Hematopoietic multipotent progenitor cell treated with erythropoietin and hydrocortisone succinate and interleukin-3 and kit ligand, for 4 days (in vitro differentiated cells): ENCODE measurements at regions not wholly inside any gene's neighbourhood (a gene's known extent, or its start where the extent isn't known, plus 50 kb on each side); places are given as distances from the start of the nearest gene placed in this dataset.

Experiments used
- DNase-seq: peaks from one replicate; pipeline ENCODE4 v3.0.0-alpha.2; 2015

DNA sequence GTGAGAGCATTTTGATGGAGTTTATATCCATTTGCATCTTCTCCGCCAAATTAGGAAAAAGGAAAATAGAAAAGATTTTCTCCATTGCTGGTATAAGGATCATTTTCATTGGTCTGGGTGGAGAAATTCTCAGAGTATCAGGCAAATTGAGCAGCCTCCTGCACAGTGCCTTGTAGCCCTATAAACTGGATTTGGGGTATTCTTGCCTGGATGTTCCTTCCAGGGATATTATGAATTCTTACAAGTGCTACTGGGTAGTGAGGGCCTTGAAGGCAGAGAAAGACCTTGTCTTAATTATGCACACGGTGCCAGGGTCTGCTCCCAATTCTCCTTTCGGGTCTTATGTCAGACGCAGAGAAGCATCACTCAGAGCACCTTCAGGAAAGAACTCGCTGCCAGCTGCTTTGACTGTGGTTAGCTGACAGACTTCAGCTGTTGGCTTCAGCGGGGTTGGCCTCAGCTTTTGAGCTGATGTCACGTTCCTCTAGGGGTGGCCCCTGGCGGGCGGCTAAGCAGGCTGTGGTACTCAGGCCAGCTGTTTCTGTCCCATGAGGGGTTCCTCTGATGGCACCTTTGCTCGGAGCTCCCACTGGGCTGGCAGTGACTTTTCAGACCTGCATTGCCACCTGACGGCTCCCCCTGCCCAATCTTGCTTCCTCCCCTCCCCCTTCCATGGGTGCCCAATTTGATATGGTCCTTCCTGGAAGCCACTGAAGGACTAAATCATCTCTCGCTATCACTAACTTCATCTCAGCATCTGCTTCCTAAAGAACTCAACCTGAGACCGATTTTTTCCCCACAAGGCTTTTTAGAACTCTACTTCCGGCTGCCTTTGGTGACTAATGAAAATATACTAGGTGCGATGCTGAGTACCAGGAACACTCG, 519.5 kb downstream of the BCOR start:
- DNase-seq: peak; percentile 61

DNA sequence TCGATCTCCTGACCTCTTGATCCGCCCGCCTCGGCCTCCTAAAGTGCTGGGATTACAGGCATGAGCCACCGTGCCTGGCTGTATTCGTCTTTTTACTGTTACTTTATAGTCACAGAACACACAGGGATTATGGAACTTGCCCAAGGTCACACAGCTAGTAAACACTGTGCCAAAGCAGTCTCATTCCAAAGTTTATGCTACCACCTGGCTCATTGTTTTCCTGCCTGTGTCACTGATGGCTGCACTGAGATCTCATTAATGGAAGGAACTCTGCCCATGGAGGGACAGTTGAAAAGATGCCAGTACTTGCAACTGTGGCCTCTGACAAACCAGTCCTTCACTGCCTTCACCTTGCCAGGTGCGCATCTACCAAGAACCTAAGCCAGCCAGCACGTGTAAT, 517.7 kb downstream of the BCOR start:
- DNase-seq: no peak

DNA sequence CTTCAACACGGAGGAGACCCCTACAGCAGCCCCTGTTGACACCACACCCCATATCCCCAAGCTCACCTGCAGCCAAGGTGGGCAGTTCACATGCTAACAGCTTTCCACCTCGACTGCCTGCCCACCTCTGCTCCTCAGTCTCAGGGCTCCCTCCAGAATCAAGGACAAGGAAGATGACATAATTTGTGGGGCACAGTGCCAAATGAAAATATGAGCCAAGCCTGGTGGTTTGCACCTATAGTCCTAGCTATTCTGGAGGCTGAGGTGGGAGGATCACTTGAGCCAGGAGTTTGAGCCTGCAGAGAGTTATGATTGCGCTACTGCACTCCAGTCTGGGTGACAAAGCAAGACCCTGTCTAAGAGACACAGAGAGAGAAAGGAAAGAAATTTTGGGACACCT, 516.3 kb downstream of the BCOR start:
- no peak for DNase-seq

DNA sequence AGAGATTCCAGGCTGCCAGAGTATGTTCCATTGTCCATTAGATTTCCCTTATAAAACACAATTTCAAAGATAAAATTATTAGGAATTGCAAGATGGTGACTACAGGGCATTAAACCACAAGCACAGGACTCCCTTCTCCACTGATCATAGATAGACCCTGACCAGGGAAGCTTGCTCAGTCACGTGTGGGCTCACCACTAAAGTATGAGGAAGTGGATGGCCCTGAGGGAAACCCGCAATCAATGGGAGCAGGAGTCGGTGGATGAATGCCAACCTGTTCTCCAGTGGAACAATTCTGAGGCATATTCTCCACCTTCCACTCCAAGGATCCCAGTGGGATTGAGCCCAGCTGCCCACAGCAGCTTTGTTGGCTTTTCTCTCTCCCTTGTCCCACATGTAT, 515.7 kb downstream of the BCOR start:
- DNase-seq: peak; percentile 47

DNA sequence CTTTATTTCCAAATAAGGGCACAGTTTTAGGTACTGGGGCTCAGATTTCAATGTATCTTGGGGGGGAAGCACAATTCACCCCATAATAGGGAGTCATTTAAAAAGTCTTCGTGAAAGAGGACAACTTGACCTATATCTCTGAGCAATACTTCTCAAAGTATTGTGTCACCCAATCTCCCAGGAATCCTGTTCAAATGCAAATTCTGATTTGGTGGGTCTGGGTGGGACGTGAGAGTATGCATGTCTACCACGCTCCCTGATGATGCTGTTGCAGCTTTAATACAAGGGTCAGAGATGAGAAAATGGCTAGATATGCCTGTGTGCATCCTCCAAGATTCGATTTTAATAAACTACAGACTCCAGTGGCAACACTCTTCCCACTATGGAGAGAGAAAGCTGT, 514.8 kb downstream of the BCOR start:
- DNase-seq: no peak

DNA sequence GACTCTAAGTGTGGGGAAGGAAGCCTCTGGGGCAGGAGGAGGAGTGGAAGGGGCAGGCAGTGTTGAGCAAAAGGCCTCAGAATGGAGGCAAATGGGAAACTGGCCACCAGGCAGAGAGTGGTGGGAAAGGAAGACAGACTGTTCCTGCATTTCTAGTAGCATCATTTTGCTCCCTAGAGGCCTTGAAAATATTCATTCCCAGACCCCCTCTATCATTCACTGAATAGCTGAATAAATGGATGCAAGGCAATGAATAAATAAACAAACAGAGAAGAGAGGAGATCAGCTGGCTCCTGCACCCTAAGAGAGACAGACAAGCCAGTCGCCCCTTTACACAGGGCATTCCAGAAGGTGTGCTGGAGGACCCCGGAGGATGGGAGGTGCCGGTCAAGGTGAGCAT, 511.9 kb downstream of the BCOR start:
- DNase-seq: no peak

DNA sequence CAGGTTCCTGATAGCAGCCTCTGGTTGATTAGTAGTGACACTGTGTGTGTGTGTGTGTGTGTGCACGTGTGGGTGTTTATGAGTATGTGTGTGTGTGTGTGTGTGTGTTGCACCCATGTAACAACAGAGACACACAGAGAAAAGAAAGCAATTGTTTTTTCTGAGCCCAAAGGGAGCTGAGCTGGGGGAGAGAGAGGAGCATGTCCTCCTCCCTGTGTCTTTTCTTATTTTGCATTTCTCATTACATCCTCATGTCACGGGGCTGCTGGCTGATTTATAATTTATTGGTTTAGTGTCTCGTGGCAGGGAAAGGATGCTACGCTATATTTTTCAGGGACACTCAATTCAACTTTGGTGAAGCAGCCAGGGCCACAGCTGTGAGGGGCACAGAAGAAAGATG, 511.4 kb downstream of the BCOR start:
- no peak for DNase-seq

DNA sequence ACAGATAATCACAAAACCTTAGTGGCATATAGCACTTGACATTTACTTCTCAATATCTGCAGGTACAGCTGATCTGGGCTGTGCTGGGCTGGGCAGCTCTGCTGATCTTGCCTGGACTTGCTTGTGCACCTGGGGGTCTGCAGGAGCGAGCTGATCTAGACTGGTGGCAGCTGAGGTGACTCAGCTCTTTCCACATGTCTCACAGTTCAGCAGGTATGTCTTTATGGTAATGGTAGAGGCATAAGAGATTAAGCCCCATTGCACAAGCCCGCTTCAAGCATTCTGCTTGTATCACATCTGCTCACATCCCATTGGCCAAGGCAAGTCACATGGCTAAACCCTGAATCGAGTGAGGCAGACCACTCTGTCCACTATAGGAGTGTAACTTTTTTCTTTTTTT, 506.7 kb downstream of the BCOR start:
- DNase-seq: no peak

DNA sequence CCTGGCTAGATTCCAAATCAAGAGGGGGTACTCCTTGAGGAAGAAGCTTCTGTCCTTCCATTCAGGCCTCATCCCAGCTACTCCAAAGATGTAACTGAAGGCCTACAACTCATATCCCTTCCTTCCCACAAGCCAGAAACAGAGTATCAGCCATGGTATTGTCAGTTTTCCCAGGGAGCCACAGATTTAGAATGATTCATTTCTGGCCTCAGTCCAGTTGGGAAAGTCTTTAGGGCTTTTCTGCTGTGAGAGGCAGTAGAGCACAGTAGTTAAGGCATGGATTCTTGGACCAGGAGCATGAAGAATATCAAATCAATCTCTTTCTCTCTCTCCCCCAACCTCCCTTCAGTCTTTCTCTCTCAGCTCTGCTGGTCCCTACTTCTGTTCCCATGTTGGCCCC, 505.0 kb downstream of the BCOR start:
- DNase-seq: no peak

DNA sequence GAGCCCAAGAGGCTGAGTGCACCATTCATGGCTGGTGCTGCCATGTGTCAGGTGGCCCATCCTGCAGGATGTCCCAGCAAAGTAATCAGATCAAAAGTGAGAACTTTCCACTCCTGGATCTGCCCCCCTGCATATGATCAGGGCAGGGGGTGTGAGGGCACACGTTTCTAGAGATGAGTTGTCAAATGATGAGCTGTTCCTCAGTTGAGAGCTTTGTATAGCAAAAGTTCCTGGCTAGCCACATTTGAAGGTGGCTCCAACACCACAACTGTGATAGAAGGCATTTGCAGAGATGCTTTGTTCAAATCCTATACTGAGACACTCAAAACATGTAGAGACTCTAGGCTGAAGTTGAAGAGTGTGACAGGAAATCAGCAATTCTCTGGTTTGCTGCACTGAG, 501.8 kb downstream of the BCOR start:
- no peak for DNase-seq

DNA sequence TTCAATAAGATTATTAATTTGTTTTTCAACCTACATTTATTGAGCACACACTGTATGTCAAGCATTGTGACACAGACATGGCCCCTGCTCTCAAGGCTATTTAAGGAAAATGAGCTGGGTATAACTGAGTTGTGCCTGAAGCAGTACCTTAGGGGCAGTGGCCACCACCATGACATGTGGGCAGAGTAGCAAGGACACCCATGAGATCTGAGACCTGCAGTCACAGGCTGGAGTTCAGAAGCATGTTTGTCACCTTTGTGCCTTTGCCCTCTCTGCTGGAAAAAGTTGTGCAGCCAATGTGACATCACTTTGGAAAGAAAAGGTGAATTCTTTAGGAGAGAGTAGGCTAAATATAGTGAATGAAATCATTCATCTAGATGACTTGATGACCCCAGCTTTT, 501.3 kb downstream of the BCOR start:
- no peak for DNase-seq

DNA sequence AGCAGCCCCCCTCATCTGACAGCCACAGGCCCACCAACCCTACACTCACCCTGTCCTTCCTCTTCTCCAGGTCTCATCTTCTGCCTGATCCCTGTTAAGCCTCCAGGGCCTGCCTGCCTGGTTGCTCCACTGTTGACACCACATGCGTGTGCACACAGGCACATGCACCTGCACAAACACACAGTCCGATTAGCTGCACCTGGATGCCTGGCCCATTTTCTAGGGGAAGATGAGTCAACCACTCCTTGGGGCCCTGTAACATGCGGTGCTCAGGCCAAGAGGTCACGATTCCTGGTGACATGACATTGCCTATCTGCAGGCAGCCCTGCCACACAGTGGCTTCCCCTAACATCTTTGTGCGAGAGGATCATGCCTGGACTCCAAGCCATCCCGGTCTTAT, 498.4 kb downstream of the BCOR start:
- no peak for DNase-seq

DNA sequence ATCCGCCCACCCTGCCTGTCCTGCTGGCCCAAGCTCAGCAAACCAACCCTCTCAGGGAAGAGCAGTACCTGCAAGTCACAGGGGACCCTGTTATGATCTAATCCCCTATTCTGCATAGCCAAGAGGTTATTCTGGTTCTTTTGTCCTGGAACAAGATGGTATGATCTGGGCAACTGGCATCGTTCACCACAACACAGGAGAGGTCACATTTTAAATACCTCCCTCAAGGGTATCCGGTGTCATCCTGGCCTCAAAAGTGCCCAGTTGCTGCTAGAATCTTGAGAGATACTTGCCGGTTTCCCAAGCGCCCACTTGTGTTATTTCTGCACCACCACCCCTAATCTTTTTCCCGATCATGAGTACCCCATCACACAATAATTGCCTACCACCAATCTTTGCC, 497.5 kb downstream of the BCOR start:
- DNase-seq: no peak

DNA sequence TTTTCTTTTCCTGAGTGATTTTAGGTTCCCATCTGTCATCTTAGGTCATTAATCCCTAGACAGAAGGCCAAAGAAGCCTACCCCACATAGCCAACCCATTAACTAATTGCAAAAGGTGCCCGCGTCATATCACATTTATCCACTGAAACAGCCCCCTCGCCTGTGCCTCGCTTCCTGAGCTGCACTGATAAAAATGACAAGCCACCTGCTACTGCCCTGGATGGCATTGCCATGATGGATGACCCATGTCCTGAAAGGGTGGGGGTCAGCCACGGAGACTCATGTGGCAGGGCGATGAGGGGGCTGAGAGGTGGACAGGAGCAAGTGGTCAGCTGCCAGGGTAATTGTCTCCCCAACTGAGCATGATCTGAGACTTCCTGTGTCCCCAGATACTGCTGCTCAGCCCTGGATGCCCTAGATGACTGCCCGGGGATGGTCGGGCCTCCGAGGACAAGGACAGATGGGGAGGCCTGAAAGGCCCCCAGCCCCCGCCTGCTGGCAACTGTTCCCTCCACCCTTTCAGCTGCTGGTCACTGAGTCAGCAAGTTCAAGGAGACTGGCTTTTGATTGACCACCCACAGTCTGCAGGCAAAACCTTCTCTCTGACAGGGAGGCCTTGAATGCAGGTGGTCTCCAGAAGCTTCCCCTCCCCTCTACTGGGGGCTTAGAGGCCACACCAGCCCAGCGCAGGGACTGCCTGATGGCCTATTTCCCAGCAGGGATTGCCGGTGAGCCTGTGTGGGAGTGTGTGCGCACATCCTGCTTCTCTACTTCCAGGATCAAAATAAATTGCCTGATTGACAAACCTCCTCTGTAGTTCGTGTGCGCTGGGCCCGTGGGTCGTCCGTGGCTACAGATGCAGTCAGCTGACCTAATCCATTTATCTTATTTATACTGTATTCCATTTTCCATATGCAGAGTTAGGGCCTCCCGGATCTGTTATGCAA, 496.3 kb downstream of the BCOR start:
- peak; percentile 34 for DNase-seq

DNA sequence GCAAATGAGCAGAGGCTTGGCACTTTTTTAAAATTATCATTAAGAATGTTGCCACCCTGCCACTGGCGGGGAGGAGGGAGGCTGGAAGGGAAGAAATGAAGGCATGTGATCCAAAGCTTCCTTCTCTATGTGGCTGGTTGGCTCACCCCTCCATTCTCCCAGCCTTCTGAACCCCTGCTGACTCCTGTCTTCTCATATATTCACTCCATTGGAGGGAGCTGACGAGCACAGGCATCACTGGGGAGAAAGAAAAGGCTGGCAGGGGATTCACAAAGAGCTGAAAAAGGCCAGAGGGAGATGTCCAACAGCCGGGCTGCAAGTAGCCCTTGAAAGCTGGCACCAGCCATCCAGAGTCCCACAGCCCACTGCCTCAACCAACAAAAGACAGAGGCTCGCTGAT, 495.6 kb downstream of the BCOR start:
- no peak for DNase-seq

DNA sequence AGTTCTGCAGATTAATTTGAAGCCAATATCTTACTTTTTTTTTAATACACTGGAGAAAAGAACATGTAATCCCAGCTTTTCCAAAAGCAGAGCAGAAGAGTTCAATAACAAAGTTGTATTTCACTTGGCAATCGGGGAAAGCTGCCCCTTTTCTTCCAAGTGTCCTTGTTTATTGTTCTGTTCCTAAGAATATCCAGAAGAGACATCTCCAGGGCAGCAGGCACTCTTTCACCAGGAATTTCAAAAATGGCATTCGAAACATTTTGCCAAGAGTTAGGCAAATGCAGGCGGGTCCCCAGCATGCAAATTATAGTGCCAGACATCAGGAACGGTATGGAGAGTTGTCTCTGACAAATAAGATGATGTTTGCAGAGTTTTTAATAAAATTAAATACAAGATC, 494.5 kb downstream of the BCOR start:
- DNase-seq: no peak

DNA sequence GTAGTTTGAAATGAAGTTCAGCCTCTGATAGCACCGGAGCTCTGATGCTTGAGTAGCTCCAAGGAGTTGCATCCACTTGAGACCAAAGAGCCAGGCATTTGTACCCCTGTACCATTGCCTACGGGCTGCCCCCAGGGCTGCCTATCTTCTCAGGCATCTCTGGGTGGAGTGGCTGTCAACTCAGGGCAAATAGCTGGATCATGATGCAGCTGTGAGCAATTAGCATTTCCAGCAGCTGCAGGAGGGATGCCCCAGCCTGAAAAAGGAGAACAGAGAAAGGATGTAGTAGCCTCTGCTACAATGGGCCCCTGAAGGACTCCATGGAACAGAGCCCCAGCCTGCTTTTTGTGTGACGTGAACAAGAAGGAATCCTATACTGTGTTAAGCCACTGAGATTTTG, 492.6 kb downstream of the BCOR start:
- no peak for DNase-seq

DNA sequence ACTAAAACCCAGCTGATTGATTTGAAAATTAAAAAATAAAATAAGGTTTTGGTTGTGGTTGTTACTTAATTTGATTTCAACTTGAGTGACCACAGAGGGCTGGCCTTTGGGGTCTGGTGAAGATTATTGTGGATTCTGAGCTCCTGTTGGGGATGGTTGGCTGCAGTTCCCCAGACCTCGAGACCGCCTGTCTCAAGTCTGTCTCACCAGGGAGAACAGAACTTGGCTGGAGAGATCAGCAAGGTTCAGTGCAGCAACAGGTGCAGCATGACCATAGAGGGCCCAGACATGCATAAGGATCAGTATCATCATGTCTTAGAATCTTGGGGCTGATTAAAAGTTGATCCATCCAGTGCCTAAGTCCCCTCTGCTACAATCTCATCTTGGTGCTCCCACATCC, 491.9 kb downstream of the BCOR start:
- DNase-seq: no peak

DNA sequence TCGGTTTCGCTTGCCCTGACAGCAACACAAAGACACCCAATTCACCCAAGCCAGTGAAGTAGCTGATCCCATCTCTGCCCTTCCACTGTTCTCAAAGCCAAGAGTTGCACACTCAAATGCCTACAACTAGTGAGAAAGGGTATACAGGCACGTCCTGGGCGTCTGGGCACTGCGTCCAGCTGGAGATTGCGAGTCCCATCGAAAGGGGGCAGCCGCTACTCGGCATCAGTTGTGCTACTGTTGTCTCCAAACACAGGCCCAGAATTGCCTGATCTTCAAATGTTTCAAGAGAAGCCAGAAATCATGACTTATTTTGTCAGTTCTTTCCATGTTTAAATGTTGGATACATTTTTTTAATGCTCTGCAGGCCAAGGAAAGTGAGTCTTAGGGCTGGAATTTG, 487.8 kb downstream of the BCOR start:
- DNase-seq: no peak

DNA sequence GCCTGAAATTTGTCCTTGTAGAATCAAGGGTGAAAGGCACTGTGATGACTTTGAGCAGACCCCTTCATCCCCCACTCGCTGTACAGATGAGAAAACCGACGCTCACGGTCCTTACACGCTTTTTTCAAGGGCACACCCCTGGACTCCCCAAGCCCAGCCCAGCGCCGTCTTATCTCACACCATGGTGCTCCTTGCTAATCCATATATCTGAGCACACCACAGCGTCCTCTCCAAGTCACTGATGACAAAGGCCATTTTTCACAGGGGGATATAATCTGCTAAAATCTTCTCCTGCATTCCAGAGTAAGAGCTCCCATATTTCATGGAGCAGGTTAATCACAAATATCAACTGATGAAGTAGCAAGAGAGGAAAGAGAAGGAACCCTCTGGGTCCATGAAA, 486.3 kb downstream of the BCOR start:
- no peak for DNase-seq

DNA sequence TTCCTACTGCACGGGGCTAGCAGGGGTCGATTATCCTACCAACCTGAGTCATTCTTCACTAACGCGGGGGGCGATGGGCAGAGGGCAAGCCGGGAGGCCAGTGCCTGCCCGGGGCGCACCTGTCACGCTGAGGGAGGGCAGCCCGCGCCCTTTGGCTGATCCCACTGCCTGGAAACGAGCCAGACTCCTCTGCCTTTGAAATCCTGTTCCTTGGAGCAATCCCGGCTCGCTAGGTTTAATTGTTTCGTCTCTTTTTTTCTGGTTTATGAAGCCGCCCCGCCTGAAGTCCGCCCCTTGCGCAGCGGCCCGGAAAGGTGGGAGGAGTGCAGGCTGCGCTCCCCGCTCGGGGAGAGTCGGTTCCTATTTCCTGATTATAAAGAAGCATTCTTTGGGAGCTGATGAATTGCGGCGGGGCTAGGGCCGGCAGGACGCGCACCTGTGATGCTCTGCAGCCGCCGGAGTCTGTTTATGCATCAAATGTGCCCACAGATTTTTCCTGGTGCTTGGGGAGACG, 484.2 kb downstream of the BCOR start:
- DNase-seq: no peak

DNA sequence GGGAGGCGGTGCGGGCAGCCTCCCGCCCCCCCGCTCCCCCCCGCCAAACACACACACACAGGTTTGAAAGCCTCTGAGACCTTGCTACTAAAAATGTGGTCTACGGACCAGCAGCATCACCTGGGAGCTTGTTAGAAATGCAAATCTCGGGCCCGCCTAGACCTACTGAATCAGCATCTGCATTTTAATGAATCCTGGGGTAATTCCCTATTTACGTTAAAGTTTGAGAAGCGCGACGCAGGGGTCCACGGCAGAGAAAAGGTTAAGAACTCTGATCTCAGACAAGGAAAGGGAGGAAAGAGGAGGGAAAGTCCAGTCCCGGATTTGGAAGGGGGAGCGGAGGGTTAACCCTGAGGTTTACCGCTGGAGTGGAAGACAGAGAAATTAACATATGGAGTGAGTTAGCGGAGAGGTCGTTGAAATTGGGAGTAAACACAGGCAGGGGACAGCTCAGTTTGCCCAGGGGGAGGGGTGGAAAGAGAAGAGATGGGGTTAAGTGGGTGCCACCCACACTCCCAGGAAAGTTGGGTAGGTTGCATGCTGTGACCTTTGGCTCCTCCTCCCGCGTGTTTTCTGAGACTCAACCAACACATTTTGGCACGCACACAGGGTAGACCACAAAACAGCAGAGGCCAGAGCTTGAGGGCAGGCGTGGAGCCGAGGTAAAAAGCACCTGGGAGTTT, 483.6 kb downstream of the BCOR start:
- DNase-seq: no peak

DNA sequence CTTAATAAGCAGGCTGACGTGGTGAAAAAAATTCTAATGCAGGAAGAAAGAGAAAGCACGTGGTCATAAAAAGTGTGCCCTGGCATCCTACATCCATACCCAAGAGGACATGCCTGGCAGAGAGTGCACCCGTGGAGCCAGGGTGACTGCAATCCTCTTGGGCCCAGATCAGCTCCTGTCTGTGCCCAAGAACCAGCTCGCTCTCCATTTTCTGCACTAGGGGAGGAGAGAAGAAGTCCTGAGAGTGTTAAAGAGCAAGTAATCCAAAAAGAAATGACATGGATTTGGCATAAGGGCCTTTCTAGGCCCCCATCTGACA, 483.1 kb downstream of the BCOR start:
- no peak for DNase-seq
